Gastroesophageal sphincter (tissue), 4 donors: ENCODE measurements at regions not wholly inside any gene's neighbourhood (a gene's known extent, or its start where the extent isn't known, plus 50 kb on each side); places are given as distances from the start of the nearest gene placed in this dataset.

Experiments
- ATAC-seq: fragments of 150-250 bp; one replicate; pipeline ENCODE4 v1.9.1; 2016; ENCODE audit warnings: mild to moderate bottlenecking, moderate library complexity
- H3K27ac ChIP-seq, 4 donors: fragments of 200-600 bp; sonication (generic) in 3 of 4; 1 replicate in 3 of 4; 2 replicates in 1 of 4; pipeline ENCODE4 v1.5.1; 2016 to 2019
- H3K27me3 ChIP-seq: fragments of 200-600 bp; sonication (generic); one replicate; pipeline ENCODE4 v1.5.1; 2019
- H3K36me3 ChIP-seq, 2 donors: fragments of 200-600 bp; sonication (generic); one replicate each; pipeline ENCODE4 v1.5.1; 2019; ENCODE audit warnings: control low read depth in 1 of 2
- H3K4me1 ChIP-seq, 3 donors: fragments of 200-600 bp; sonication (generic); 1 replicate in 2 of 3; 2 replicates in 1 of 3; pipeline ENCODE4 v1.5.1; 2016 to 2019; ENCODE audit warnings: control low read depth in 2 of 3
- H3K4me3 ChIP-seq, 2 donors: fragments of 200-600 bp; sonication (generic); one replicate each; pipeline ENCODE4 v1.5.1; 2019; ENCODE audit warnings: mild to moderate bottlenecking in 1 of 2, moderate library complexity in 1 of 2
- H3K9me3 ChIP-seq, 3 donors: fragments of 200-600 bp; sonication (generic); one replicate each; pipeline ENCODE4 v1.5.1; 2017 to 2019; ENCODE audit warnings: control low read depth in 2 of 3
- EP300 ChIP-seq: sonication (generic); formaldehyde crosslinking; IDR thresholded peaks from one replicate; pipeline ENCODE4 v1.6.1; 2017; ENCODE audit warnings: antibody characterized with exemption, mild to moderate bottlenecking
- POLR2A ChIP-seq, 2 donors: fragments of 450-650 bp; IDR thresholded peaks; one replicate each; pipeline ENCODE4 v1.6.1; 2017; ENCODE audit warnings: antibody characterized with exemption in 2 of 2, mild to moderate bottlenecking in 2 of 2, moderate library complexity in 1 of 2
- POLR2AphosphoS5 ChIP-seq: sonication (generic); formaldehyde crosslinking; IDR thresholded peaks from one replicate; pipeline ENCODE4 v1.6.1; 2017; ENCODE audit warnings: antibody characterized with exemption
- WGBS, 2 donors: methylation state at CpG; one replicate each; pipeline ENCODE4 v1.1.5; 2018; ENCODE audit warnings: low coverage in 1 of 2; 5-methylcytosine and 5-hydroxymethylcytosine counted together
- TF ChIP-seq, protein P1 (sequence below), 4 experiments: fragments of 200-600 bp in 2 of 4; fragments of 450-650 bp in 2 of 4; sonication (generic) in 1 of 4; IDR thresholded peaks; one replicate each; pipeline ENCODE4 v1.5.1; 2017 to 2019; ENCODE audit warnings: antibody characterized with exemption in 4 of 4, mild to moderate bottlenecking in 2 of 4, moderate library complexity in 2 of 4

GRCh38 chr12:19972325-19973288 lies 395.7 kb upstream of the PDE3A start:
- no peak for ATAC-seq
- 78 to 88% methylated on average over 1 to 9 of the region's 11 CpGs for WGBS, 2 donors
- no peaks in the 10 kb centered on the region for H3K27me3 ChIP-seq
- no peak overlapping the region for H3K27ac ChIP-seq
- no peaks in the 10 kb centered on the region for H3K9me3 ChIP-seq
- no peak overlapping the region for H3K4me3 ChIP-seq
- H3K4me1 ChIP-seq: peaks cover 2 to 16% (median 3%) of the 10 kb centered on the region in 3 donors
- no peaks in the 10 kb centered on the region for H3K36me3 ChIP-seq
- TF ChIP-seq POLR2A (IDR thresholded peaks at IDR 0.05) (no peak), EP300 (no peak), POLR2AphosphoS5 (no peak)
- TF ChIP-seq, protein P1, sequence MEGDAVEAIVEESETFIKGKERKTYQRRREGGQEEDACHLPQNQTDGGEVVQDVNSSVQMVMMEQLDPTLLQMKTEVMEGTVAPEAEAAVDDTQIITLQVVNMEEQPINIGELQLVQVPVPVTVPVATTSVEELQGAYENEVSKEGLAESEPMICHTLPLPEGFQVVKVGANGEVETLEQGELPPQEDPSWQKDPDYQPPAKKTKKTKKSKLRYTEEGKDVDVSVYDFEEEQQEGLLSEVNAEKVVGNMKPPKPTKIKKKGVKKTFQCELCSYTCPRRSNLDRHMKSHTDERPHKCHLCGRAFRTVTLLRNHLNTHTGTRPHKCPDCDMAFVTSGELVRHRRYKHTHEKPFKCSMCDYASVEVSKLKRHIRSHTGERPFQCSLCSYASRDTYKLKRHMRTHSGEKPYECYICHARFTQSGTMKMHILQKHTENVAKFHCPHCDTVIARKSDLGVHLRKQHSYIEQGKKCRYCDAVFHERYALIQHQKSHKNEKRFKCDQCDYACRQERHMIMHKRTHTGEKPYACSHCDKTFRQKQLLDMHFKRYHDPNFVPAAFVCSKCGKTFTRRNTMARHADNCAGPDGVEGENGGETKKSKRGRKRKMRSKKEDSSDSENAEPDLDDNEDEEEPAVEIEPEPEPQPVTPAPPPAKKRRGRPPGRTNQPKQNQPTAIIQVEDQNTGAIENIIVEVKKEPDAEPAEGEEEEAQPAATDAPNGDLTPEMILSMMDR (IDR thresholded peaks at IDR 0.05): no peak

DNA sequence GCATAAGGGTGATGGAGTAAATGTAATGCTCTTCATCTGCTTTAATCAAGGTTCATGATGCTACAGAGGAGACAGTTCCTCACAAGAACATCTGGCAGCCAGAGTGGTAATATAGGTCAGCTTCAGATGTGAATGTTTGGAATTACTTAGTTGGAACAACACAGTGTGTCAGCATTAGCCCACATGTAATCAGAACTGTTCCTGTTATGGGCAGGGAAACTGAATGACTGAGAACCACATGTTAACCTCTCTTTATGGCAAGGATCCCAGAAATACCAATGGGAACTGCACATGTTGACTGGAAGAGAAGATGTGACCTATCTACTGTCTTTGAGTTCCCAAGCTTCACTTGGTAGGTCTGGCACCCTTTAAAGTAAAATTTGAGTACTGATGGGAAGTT lies 390.1 kb upstream of the PDE3A start:
- H3K9me3 ChIP-seq: no peaks in the 10 kb centered on the region
- no peak for TF ChIP-seq POLR2AphosphoS5
- TF ChIP-seq POLR2A (IDR thresholded peaks at IDR 0.05): no peak
- TF ChIP-seq, protein P1 (IDR thresholded peaks at IDR 0.05): no peak
- no peak for TF ChIP-seq EP300
- no peaks in the 10 kb centered on the region for H3K4me1 ChIP-seq
- H3K27me3 ChIP-seq: no peaks in the 10 kb centered on the region
- no peak overlapping the region for H3K27ac ChIP-seq
- H3K4me3 ChIP-seq: no peak overlapping the region
- no peak for ATAC-seq
- H3K36me3 ChIP-seq: no peaks in the 10 kb centered on the region

DNA sequence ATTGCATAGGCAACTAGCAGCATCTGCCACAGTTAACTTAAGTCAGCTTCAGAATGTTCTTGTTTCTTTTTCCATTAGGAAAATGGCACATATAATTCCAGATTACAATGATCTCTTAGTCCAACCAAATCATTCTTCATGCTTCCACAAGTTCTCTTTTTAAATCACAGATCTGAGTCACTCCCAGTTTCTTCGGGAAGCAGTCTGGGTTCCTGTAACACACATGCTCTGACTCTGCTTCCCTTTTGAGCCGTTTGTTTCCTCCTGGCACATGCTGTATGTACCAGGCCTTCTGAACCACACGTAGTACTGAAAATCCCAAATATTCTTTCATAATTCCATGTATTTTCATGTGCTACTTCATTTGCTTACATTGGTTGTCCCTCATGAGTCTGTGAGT lies 388.8 kb upstream of the PDE3A start:
- ATAC-seq: no peak

GRCh38 chr12:19981944-19982343 lies 386.4 kb upstream of the PDE3A start:
- no peaks in the 10 kb centered on the region for H3K9me3 ChIP-seq
- WGBS, 2 donors: 77 to 94% methylated on average over 2 of the region's 2 CpGs
- TF ChIP-seq EP300 (no peak), POLR2AphosphoS5 (no peak), POLR2A (IDR thresholded peaks at IDR 0.05) (no peak)
- TF ChIP-seq, protein P1 (IDR thresholded peaks at IDR 0.05): no peak
- no peaks in the 10 kb centered on the region for H3K27me3 ChIP-seq
- no peaks in the 10 kb centered on the region for H3K36me3 ChIP-seq
- H3K27ac ChIP-seq: no peak overlapping the region
- H3K4me3 ChIP-seq: no peak overlapping the region
- no peaks in the 10 kb centered on the region for H3K4me1 ChIP-seq
- ATAC-seq: no peak

More for the DNA sequence above, 388.8 kb upstream of the PDE3A start:
- H3K4me3 ChIP-seq: no peak overlapping the region
- no peaks in the 10 kb centered on the region for H3K4me1 ChIP-seq
- no peaks in the 10 kb centered on the region for H3K27me3 ChIP-seq
- 64 to 68% methylated on average over 3 of the region's 3 CpGs for WGBS, 2 donors
- no peaks in the 10 kb centered on the region for H3K36me3 ChIP-seq
- H3K9me3 ChIP-seq: no peaks in the 10 kb centered on the region
- H3K27ac ChIP-seq: no peak overlapping the region
- TF ChIP-seq EP300 (no peak), POLR2A (IDR thresholded peaks at IDR 0.05) (no peak)

- H3K9me3 ChIP-seq: no peaks in the 10 kb centered on the region
- TF ChIP-seq, protein P1 (IDR thresholded peaks at IDR 0.05): no peak
- TF ChIP-seq POLR2A (IDR thresholded peaks at IDR 0.05) (no peak), EP300 (no peak), POLR2AphosphoS5 (no peak)
- peaks cover 0 to 15% (median 9%) of the 10 kb centered on the region in 3 donors for H3K4me1 ChIP-seq
- H3K27me3 ChIP-seq: no peaks in the 10 kb centered on the region
- peak overlapping the region in 1 of 4 donors; percentile 38 for H3K27ac ChIP-seq
- WGBS, 2 donors: 26 to 33% methylated on average over 2 of the region's 2 CpGs
- no peaks in the 10 kb centered on the region for H3K36me3 ChIP-seq
- ATAC-seq: no peak
- no peak overlapping the region for H3K4me3 ChIP-seq
Observed at GRCh38 chr12:19988001-19988400, 380.3 kb upstream of the PDE3A start.
